SU-DHL-6 (cell line): ENCODE measurements at regions not wholly inside any gene's neighbourhood (a gene's known extent, or its start where the extent isn't known, plus 50 kb on each side); places are given as distances from the start of the nearest gene placed in this dataset.

Source experiments
- H2AFZ ChIP-seq: fragments of 200-600 bp; sonication (generic); 2 replicates; pipeline ENCODE4 v1.6.1; 2014; ENCODE audit warnings: low read depth, mild to moderate bottlenecking, moderate library complexity, mixed read lengths, antibody characterized with exemption, low read length; ENCODE audit not compliant: severe bottlenecking
- H3F3A ChIP-seq: fragments of 200-600 bp; shearing (Covaris generic); 2 replicates; pipeline ENCODE4 v1.6.0; 2016; ENCODE audit warnings: antibody characterized with exemption, mild to moderate bottlenecking; ENCODE audit not compliant: insufficient read depth
- H3K27ac ChIP-seq: fragments of 200-600 bp; sonication (generic); 2 replicates; pipeline ENCODE4 v1.5.1; 2016; ENCODE audit warnings: low read depth, mild to moderate bottlenecking, low read length, moderate library complexity, mixed read lengths
- H3K27me3 ChIP-seq: fragments of 200-600 bp; sonication (generic), shearing (Covaris generic); 2 replicates; pipeline ENCODE4 v1.6.0; 2014; ENCODE audit warnings: mild to moderate bottlenecking, low read length
- H3K36me3 ChIP-seq: fragments of 200-600 bp; sonication (generic); 2 replicates; pipeline ENCODE4 v1.6.1; 2014; ENCODE audit warnings: mild to moderate bottlenecking, low read length, mixed read lengths
- H3K4me2 ChIP-seq: fragments of 300-600, 200-600 bp; shearing (Covaris generic), sonication (generic); 2 replicates; pipeline ENCODE4 v1.6.0; 2014; ENCODE audit warnings: low read length, low read depth, mild to moderate bottlenecking; ENCODE audit not compliant: poor library complexity, severe bottlenecking
- H3K4me3 ChIP-seq: fragments of 200-600 bp; sonication (generic); 2 replicates; pipeline ENCODE4 v1.5.1; 2014; ENCODE audit warnings: antibody characterized with exemption, low read length, mild to moderate bottlenecking, mixed read lengths; ENCODE audit not compliant: insufficient read depth, poor library complexity, severe bottlenecking
- H3K79me2 ChIP-seq: fragments of 200-600 bp; sonication (generic); 2 replicates; pipeline ENCODE4 v1.6.1; 2014; ENCODE audit warnings: mild to moderate bottlenecking, low read length, moderate library complexity; ENCODE audit not compliant: insufficient read depth
- H3K9ac ChIP-seq: fragments of 200-600 bp; sonication (generic); 2 replicates; pipeline ENCODE4 v1.7.0; 2014; ENCODE audit warnings: mild to moderate bottlenecking, low read length
- H3K9me2 ChIP-seq: fragments of 200-600 bp; sonication (generic); replicated peaks from 2 replicates; pipeline ENCODE4 v1.6.1; 2014; ENCODE audit warnings: low read length; ENCODE audit not compliant: insufficient read depth
- H3K9me3 ChIP-seq: fragments of 200-600 bp; sonication (generic); 2 replicates; pipeline ENCODE4 v1.6.1; 2014; ENCODE audit warnings: low read length, mixed read lengths; ENCODE audit not compliant: insufficient read depth
- H4K20me1 ChIP-seq: fragments of 200-600 bp; sonication (generic); 2 replicates; pipeline ENCODE4 v1.6.1; 2014; ENCODE audit warnings: low read depth, mild to moderate bottlenecking, antibody characterized with exemption, low read length, moderate library complexity, mixed read lengths
- EZH2phosphoT487 ChIP-seq: fragments of 200-600 bp; sonication (generic), shearing (Covaris generic); conservative IDR thresholded peaks from 2 replicates; pipeline ENCODE4 v1.6.1; 2018; ENCODE audit warnings: mild to moderate bottlenecking, antibody characterized with exemption, low read length, moderate library complexity, mixed read lengths
- TF ChIP-seq, protein P1 (sequence below): fragments of 200-600 bp; sonication (generic); IDR thresholded peaks from one replicate; pipeline ENCODE4 v1.5.1; 2017; ENCODE audit warnings: antibody characterized with exemption, mild to moderate bottlenecking, low read length, moderate library complexity; ENCODE audit not compliant: insufficient read depth, poor library complexity, severe bottlenecking

DNA sequence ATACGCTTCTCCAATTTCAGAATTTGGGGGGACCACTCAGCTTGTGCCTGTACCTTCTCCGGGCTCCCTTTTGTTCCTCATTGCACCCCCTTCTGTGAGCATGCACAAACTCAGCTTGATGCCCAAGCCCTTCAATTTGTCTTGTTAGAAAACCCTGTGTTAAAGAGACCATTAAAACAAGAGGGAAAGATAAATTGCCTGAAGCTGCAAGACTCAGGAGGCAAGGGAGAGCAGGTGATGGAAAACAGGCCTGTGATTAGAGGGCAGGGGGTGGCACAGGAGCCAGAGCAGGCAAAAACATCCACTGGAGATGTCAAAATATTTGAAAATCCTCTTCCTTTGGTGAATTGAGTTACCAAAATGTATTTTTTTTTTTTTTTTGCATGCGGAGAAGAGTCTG, 121.7 kb downstream of the MIAT start:
- H3K27me3 ChIP-seq, result no peaks in the 10 kb centered on the region
- no peak overlapping the region for H3K27ac ChIP-seq
- no peak overlapping the region for H3K4me3 ChIP-seq
- TF ChIP-seq EZH2phosphoT487, result no peak
- TF ChIP-seq, protein P1, sequence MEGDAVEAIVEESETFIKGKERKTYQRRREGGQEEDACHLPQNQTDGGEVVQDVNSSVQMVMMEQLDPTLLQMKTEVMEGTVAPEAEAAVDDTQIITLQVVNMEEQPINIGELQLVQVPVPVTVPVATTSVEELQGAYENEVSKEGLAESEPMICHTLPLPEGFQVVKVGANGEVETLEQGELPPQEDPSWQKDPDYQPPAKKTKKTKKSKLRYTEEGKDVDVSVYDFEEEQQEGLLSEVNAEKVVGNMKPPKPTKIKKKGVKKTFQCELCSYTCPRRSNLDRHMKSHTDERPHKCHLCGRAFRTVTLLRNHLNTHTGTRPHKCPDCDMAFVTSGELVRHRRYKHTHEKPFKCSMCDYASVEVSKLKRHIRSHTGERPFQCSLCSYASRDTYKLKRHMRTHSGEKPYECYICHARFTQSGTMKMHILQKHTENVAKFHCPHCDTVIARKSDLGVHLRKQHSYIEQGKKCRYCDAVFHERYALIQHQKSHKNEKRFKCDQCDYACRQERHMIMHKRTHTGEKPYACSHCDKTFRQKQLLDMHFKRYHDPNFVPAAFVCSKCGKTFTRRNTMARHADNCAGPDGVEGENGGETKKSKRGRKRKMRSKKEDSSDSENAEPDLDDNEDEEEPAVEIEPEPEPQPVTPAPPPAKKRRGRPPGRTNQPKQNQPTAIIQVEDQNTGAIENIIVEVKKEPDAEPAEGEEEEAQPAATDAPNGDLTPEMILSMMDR, result no peak
- H3K9ac ChIP-seq, result no peak overlapping the region
- no peaks in the 10 kb centered on the region for H3K9me3 ChIP-seq
- H3K79me2 ChIP-seq, result no peaks in the 10 kb centered on the region
- no peaks in the 10 kb centered on the region; the same call in 1 of the 2 replicates for H3K36me3 ChIP-seq
- H3F3A ChIP-seq, result no peaks in the 10 kb centered on the region
- no peak overlapping the region for H3K4me2 ChIP-seq
- H3K9me2 ChIP-seq, result no peaks in the 10 kb centered on the region
- H4K20me1 ChIP-seq, result no peaks in the 10 kb centered on the region
- no peak overlapping the region for H2AFZ ChIP-seq

DNA sequence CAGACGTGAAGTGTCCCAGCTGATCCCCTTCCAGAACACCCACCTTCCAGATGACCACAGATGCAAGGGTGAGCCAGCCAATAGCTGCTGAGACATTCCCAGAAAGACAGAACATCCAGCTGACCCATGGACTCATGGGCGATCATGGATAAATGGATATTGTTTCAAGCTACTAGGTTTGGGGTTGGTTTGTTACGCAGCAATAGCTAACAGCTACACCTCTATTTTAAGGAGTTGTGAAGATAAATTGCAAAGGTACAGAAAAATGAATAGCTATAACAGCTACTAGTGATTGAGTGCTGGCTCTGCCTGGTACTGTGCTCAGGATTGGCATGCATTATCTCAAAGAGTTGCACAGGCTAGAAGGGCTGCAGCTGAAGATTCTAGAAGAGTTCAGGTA, 122.5 kb downstream of the MIAT start:
- TF ChIP-seq, protein P1, result no peak
- no peak for TF ChIP-seq EZH2phosphoT487
- Histone ChIP-seq H3F3A (no peaks in the 10 kb centered on the region), H3K9me3 (no peaks in the 10 kb centered on the region), H3K4me3 (no peak overlapping the region), H3K27ac (no peak overlapping the region), H3K79me2 (no peaks in the 10 kb centered on the region), H2AFZ (no peak overlapping the region), H3K27me3 (no peaks in the 10 kb centered on the region), H3K9me2 (no peaks in the 10 kb centered on the region), H4K20me1 (no peaks in the 10 kb centered on the region), H3K9ac (no peak overlapping the region), H3K36me3 (no peaks in the 10 kb centered on the region; the same call in 1 of the 2 replicates), H3K4me2 (no peak overlapping the region)

DNA sequence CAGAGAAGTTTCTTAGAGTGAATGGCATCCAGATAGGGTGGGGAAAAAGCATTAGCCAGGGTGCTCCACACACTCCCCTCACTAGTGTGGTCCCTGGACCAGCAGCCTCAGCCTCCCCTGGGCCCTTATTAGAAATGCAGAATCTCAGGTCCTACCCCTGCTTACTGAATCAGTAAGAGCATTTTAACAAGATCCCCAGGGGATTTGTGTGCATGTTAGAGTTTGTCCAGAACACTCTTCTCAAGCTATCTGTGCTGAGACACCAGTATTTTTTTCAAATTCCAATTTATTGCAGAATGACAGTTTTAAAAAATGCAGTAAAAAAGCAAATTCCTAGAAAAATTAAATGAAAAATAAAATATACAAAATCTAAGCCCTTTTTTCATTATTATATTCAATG, 123.1 kb downstream of the MIAT start:
- Histone ChIP-seq H3F3A (no peaks in the 10 kb centered on the region), H3K79me2 (no peaks in the 10 kb centered on the region), H3K36me3 (no peaks in the 10 kb centered on the region; the same call in 1 of the 2 replicates), H3K4me3 (no peak overlapping the region), H3K9me3 (no peaks in the 10 kb centered on the region), H3K9me2 (no peaks in the 10 kb centered on the region), H3K4me2 (no peak overlapping the region), H4K20me1 (no peaks in the 10 kb centered on the region), H3K27me3 (no peaks in the 10 kb centered on the region), H3K27ac (no peak overlapping the region), H2AFZ (no peak overlapping the region), H3K9ac (no peak overlapping the region)
- no peak for TF ChIP-seq EZH2phosphoT487
- TF ChIP-seq, protein P1, result no peak

DNA sequence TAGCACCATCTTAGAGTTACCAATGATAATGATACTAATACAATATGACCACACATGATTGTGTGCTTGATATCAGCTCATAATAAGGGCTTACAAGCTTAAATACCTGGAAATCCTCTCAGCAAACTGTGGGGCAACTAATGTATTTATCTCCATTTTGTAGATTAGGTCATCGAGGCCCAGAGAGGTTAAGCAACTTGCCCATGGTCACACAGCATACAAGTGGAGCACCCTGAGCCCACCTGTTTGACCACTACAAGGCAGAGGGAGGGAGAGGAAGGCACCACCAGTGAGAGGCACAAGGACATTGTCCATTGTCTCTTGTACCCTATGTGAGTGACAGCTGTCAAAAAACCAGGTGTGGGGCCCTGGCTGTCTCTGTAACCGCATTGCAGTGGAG, 123.7 kb downstream of the MIAT start:
- H3K4me3 ChIP-seq, result no peak overlapping the region

More for the DNA sequence above, 123.7 kb downstream of the MIAT start:
- Histone ChIP-seq H3K9ac (no peak overlapping the region), H3K9me3 (no peaks in the 10 kb centered on the region), H4K20me1 (no peaks in the 10 kb centered on the region), H3K79me2 (no peaks in the 10 kb centered on the region), H3K36me3 (no peaks in the 10 kb centered on the region; the same call in 1 of the 2 replicates), H3K27ac (no peak overlapping the region), H2AFZ (no peak overlapping the region), H3K27me3 (no peaks in the 10 kb centered on the region), H3K9me2 (no peaks in the 10 kb centered on the region), H3F3A (no peaks in the 10 kb centered on the region), H3K4me2 (no peak overlapping the region)
- no peak for TF ChIP-seq EZH2phosphoT487
- TF ChIP-seq, protein P1, result no peak
